HG03039 (cell line): ENCODE measurements at regions not wholly inside any gene's neighbourhood (a gene's known extent, or its start where the extent isn't known, plus 50 kb on each side); places are given as distances from the start of the nearest gene placed in this dataset.
"Not testable (repeated sequence)": the region's sequence is repeated elsewhere in the genome, so short reads cannot be mapped to it uniquely, and the experiment has no call there.

Experiments
- ATAC-seq: cut with Tn5 transposase; IDR thresholded peaks from one replicate; pipeline ENCODE4 v1.9.1; 2021; ENCODE audit warnings: mild to moderate bottlenecking, moderate library complexity; ENCODE audit not compliant: unreplicated experiment

- no peak for ATAC-seq
These were observed 136.5 kb upstream of the GPR12 start for GRCh38 chr13:26896986-26897668.

GRCh38 chr13:26895808-26896466 lies 135.4 kb upstream of the GPR12 start:
- no peak for ATAC-seq

GRCh38 chr13:26895081-26895807 lies 134.7 kb upstream of the GPR12 start:
- no peak for ATAC-seq

GRCh38 chr13:26888632-26889031 lies 128.0 kb upstream of the GPR12 start:
- ATAC-seq: no peak

GRCh38 chr13:26887594-26887993 lies 127.0 kb upstream of the GPR12 start:
- ATAC-seq: no peak

GRCh38 chr13:26883613-26884257 lies 123.1 kb upstream of the GPR12 start:
- ATAC-seq: no peak

- no peak for ATAC-seq
These were observed 122.1 kb upstream of the GPR12 start for GRCh38 chr13:26882731-26883130.

GRCh38 chr13:26881154-26881553 lies 120.6 kb upstream of the GPR12 start:
- no peak for ATAC-seq

GRCh38 chr13:26880735-26881134 lies 120.1 kb upstream of the GPR12 start:
- no peak for ATAC-seq

GRCh38 chr13:26878438-26878837 lies 117.9 kb upstream of the GPR12 start:
- no peak for ATAC-seq

GRCh38 chr13:26873386-26873698 lies 112.8 kb upstream of the GPR12 start:
- no peak for ATAC-seq

- ATAC-seq: no peak
These were observed 112.2 kb upstream of the GPR12 start for GRCh38 chr13:26872525-26873385.

- no peak for ATAC-seq
These were observed 107.0 kb upstream of the GPR12 start for GRCh38 chr13:26867451-26868091.

GRCh38 chr13:26864576-26864975 lies 104.0 kb upstream of the GPR12 start:
- ATAC-seq: no peak

- no peak for ATAC-seq
These were observed 101.4 kb upstream of the GPR12 start for GRCh38 chr13:26861941-26862340.

- no peak for ATAC-seq
These were observed 95.3 kb upstream of the GPR12 start for GRCh38 chr13:26855921-26856320.

GRCh38 chr13:26855071-26855470 lies 94.5 kb upstream of the GPR12 start:
- ATAC-seq: no peak

GRCh38 chr13:26853323-26853722 lies 92.7 kb upstream of the GPR12 start:
- ATAC-seq: no peak

- no peak for ATAC-seq
These were observed 86.7 kb upstream of the GPR12 start for GRCh38 chr13:26847281-26847680.

GRCh38 chr13:26845063-26845462 lies 84.5 kb upstream of the GPR12 start:
- ATAC-seq: not testable (repeated sequence)
